ENCODE measurements at regions not wholly inside any gene's neighbourhood (a gene's known extent, or its start where the extent isn't known, plus 50 kb on each side); places are given as distances from the start of the nearest gene placed in this dataset.

DNA sequence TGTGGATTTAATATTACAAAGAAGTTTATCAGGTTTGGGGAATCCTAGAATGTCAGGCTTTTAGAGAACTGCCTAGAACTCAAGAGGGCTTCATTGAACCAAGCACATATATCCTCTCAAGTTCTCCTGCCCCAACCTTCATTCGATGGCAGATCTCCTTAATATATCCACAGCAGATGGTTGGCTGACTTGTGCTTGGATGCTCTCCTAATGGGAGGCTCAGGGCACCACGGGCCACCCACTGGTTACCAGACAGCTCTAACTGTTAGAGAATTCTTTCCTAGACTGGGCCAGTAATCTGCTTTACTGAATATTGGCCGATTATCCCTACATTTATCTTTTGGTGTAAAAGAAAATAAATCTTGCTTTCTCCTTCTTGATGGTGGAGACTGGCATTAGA is 87.2 kb upstream of the ATP8B1 start:
- Histone ChIP-seq H3K36me3 (no peaks in the 10 kb centered on the region), H3K4me1 (no peaks in the 10 kb centered on the region), H3K27ac (no peak overlapping the region), H3K4me3 (no peak overlapping the region), H3K9ac (ENCODE audit: low read depth in 2 of 2, low read length in 2 of 2) (no peak overlapping the region), H3K9me3 (no peaks in the 10 kb centered on the region), H3K27me3 (no peaks in the 10 kb centered on the region)
- TF ChIP-seq, protein P1, sequence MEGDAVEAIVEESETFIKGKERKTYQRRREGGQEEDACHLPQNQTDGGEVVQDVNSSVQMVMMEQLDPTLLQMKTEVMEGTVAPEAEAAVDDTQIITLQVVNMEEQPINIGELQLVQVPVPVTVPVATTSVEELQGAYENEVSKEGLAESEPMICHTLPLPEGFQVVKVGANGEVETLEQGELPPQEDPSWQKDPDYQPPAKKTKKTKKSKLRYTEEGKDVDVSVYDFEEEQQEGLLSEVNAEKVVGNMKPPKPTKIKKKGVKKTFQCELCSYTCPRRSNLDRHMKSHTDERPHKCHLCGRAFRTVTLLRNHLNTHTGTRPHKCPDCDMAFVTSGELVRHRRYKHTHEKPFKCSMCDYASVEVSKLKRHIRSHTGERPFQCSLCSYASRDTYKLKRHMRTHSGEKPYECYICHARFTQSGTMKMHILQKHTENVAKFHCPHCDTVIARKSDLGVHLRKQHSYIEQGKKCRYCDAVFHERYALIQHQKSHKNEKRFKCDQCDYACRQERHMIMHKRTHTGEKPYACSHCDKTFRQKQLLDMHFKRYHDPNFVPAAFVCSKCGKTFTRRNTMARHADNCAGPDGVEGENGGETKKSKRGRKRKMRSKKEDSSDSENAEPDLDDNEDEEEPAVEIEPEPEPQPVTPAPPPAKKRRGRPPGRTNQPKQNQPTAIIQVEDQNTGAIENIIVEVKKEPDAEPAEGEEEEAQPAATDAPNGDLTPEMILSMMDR (IDR thresholded peaks at IDR 0.05): no peak
- no peak for DNase-seq
- intact Hi-C loops (cut with DNase I): no loop called here

DNA sequence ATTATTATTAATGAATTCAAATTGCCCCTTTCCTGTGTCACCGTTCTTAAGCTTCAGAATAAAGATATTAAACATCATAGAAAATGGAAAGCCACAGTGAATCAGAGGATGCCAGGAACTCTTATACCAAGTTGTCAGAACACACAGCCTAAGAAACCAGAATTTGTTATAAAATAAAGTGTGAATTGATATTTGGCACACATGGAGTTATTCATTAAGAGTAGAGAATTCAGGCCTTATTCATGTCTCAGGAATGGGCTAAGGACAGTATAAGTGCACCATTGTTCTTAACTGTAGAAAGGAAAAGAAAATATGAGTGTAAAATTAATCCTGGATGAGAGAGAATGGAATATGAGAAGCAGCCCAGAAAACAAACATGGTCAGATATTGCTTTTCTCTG is 86.7 kb upstream of the ATP8B1 start:
- Histone ChIP-seq H3K4me3 (no peak overlapping the region), H3K27ac (no peak overlapping the region), H3K27me3 (no peaks in the 10 kb centered on the region), H3K9ac (ENCODE audit: low read depth in 2 of 2, low read length in 2 of 2) (no peak overlapping the region), H3K36me3 (no peaks in the 10 kb centered on the region), H3K9me3 (no peaks in the 10 kb centered on the region), H3K4me1 (no peaks in the 10 kb centered on the region)
- intact Hi-C loops (cut with DNase I): loop anchor here (10.0 kb wide), 1 partner anchor 155 kb away; the partner anchor contains the start of gene NEDD4L
- DNase-seq: no peak
- TF ChIP-seq, protein P1 (IDR thresholded peaks at IDR 0.05): no peak

DNA sequence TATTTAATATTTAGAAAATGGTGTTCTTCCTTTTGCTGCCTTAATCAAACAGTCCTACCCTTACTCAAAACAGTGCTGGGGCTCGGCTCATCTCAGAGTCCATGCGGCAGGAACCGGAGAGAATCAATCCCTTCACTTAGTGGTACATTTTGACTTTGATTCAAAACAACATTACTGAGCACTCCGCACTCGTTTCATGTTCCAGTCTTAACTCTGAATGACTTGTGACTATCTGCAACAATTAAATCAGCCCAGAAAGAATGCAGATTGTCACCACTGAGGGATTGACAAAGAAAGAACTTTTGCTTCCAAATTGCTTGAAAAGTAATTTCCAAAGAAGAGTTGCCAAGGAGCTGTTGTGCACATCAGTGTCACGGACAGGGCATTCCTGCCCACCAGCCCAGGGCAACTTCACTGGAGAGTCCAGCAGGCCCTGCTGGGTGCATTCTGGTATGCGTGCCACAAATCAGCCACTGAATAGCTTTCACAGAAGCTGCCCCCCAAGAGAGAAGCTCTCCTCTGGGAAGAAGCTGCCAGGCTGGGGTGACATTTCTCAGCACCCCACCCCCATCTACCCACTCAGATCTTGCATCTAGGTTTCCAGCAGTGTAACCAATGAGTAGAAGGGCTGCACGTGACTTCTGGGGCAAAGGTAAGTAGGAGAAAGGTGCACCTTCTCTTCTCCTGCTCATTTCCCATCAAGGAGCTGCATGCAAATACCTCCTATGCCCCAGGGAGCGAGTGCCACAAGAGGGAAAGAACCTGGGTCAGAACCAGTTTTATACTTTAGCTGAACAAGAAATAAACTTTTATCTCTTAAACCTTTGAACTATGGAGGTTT is 84.6 kb upstream of the ATP8B1 start:
- TF ChIP-seq, protein P1 (IDR thresholded peaks at IDR 0.05): no peak
- H3K4me3 ChIP-seq: no peak overlapping the region
- intact Hi-C loops (cut with DNase I): loop anchor here (10.0 kb wide), 1 partner anchor 157 kb away; the partner anchor contains the start of gene NEDD4L

DNA sequence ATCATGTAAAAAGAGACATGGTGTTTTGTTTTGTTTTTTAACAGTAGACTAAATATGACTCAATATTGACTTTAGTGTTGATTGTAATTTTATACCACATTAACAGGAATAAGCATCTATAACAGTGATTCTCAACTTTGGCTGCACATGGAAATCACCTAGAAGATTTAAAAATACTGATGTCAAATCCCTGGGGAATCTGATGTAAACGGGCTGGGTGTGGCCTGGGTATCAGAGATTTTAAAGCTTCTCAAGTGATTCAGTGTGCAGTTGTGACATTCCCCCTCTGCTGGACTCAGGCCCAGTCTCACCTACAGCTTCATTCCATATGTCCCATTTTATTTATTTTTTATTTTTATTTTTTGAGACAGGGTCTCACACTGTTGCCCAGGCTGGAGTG is 82.8 kb upstream of the ATP8B1 start:
- Histone ChIP-seq H3K9me3 (no peaks in the 10 kb centered on the region), H3K27me3 (no peaks in the 10 kb centered on the region), H3K4me3 (no peak overlapping the region), H3K36me3 (no peaks in the 10 kb centered on the region), H3K27ac (no peak overlapping the region), H3K4me1 (no peaks in the 10 kb centered on the region), H3K9ac (ENCODE audit: low read depth in 2 of 2, low read length in 2 of 2) (no peak overlapping the region)
- no peak for DNase-seq
- intact Hi-C loops (cut with DNase I): loop anchor here (10.0 kb wide), 1 partner anchor 159 kb away; the partner anchor contains the start of gene NEDD4L
- TF ChIP-seq, protein P1 (IDR thresholded peaks at IDR 0.05): no peak

More for the DNA sequence above, 84.6 kb upstream of the ATP8B1 start:
- no peak overlapping the region for H3K27ac ChIP-seq
- H3K27me3 ChIP-seq: no peaks in the 10 kb centered on the region
- DNase-seq: no peak
- H3K36me3 ChIP-seq: no peaks in the 10 kb centered on the region
- H3K9ac ChIP-seq (ENCODE audit: low read depth in 2 of 2, low read length in 2 of 2): no peak overlapping the region
- no peaks in the 10 kb centered on the region for H3K4me1 ChIP-seq
- H3K9me3 ChIP-seq: no peaks in the 10 kb centered on the region

DNA sequence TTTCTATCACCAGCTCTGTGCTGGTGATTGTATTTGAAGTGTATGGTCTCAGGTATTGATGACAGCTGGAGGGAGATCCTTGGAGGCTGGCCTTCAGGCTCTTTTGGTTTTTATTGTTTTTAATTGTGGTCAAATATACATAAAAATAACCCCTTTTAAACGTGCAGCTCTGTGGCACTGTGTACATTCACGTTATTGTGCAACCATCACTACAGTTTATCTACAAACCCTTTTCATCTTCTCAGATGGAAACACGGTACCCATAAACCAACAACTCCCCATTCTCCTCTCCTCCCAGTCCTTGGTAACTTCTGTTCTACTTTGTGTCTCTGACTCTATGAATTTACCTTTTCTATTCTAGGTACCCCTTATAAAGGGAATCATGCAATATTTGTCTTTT is 79.3 kb upstream of the ATP8B1 start:
- Histone ChIP-seq H3K9me3 (no peaks in the 10 kb centered on the region), H3K9ac (ENCODE audit: low read depth in 2 of 2, low read length in 2 of 2) (no peak overlapping the region), H3K4me3 (no peak overlapping the region), H3K27ac (no peak overlapping the region), H3K36me3 (no peaks in the 10 kb centered on the region), H3K27me3 (no peaks in the 10 kb centered on the region), H3K4me1 (no peaks in the 10 kb centered on the region)
- intact Hi-C loops (cut with DNase I): loop anchor here (5.0 to 10.0 kb wide), 2 partner anchors 162 to 240 kb away; partner anchors contain the start of gene NEDD4L
- TF ChIP-seq, protein P1 (IDR thresholded peaks at IDR 0.05): no peak
- DNase-seq: no peak

All from colonic mucosa (tissue), 4 donors.